ENCODE measurements at regions not wholly inside any gene's neighbourhood (a gene's known extent, or its start where the extent isn't known, plus 50 kb on each side); places are given as distances from the start of the nearest gene placed in this dataset.

DNA sequence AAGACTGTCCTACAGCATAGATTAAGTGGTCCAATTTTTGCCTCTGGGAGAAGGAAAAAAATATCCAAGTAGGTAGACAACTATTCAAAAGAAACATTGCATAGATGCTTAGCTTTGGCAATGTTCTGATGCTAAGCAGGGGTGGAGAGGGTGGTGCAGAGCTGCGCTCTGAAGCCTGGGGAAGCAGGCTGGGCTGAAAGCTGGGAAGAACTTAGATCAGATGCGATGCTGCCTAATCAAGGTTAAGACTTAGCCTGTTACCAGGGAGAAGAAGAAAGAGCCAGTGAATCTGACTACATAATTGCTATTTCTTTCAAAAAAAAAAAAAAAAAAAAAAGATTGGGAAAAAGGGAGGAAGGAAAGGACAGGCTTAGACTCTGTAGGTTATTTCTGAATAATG, 89.0 kb upstream of the SCOC start:
- intact Hi-C loops (cut with DNase I; ENCODE audit: low total_unique reads): no loop called here
- no peak for DNase-seq
- Histone ChIP-seq H3K4me3 (no peak overlapping the region), H3K27ac (no peak overlapping the region), H3K4me1 (no peaks in the 10 kb centered on the region), H3K36me3 (ENCODE audit: low read depth, missing control alignments) (no peaks in the 10 kb centered on the region), H3K9me3 (no peaks in the 10 kb centered on the region), H3K27me3 (no peaks in the 10 kb centered on the region)
- 76 to 78% methylated on average over 2 of the region's 2 CpGs for WGBS, 2 donors
- TF ChIP-seq, protein P1, sequence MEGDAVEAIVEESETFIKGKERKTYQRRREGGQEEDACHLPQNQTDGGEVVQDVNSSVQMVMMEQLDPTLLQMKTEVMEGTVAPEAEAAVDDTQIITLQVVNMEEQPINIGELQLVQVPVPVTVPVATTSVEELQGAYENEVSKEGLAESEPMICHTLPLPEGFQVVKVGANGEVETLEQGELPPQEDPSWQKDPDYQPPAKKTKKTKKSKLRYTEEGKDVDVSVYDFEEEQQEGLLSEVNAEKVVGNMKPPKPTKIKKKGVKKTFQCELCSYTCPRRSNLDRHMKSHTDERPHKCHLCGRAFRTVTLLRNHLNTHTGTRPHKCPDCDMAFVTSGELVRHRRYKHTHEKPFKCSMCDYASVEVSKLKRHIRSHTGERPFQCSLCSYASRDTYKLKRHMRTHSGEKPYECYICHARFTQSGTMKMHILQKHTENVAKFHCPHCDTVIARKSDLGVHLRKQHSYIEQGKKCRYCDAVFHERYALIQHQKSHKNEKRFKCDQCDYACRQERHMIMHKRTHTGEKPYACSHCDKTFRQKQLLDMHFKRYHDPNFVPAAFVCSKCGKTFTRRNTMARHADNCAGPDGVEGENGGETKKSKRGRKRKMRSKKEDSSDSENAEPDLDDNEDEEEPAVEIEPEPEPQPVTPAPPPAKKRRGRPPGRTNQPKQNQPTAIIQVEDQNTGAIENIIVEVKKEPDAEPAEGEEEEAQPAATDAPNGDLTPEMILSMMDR (IDR thresholded peaks at IDR 0.05): no peak
- TF ChIP-seq POLR2A (IDR thresholded peaks at IDR 0.05): no peak

DNA sequence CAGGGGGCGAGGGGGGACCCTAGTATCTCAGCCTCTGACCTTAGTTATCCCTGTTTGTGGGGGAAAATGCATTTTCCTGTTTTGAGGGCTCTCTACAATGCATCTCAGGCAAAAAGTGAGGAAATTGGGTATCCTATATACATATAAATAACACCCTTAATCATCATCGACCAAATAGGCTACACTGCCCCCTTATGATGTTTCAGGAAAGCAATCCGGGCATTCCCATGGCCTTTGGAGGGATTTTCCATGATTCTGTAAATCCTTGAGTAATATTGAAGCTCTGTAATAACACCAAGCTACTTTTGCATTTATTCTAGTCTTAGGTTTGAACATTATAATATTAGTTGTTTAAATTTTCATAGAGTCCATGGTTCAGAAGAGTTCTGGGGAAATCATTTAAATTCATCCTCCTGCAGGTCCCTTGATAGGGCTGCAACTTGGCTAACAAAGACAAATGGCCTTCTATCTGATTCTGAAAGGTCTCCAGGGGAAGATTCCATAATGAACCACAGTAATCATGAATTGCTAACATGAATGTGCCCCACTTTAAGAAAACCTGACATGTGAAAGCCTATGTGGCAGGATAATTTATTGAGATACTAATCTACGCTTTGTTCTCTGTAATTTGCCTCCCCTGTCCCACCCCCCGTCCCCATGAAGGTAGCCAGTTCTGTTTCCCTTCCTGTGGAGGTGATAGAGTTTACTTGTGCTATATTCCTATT, 91.5 kb upstream of the SCOC start:
- WGBS, 2 donors: 82 to 87% methylated on average over 5 of the region's 5 CpGs
- intact Hi-C loops (cut with DNase I; ENCODE audit: low total_unique reads): no loop called here
- H3K9me3 ChIP-seq: no peaks in the 10 kb centered on the region
- no peak for DNase-seq
- no peaks in the 10 kb centered on the region for H3K36me3 ChIP-seq (ENCODE audit: low read depth, missing control alignments)
- H3K4me3 ChIP-seq: no peak overlapping the region
- no peak overlapping the region for H3K27ac ChIP-seq
- no peak for TF ChIP-seq POLR2A (IDR thresholded peaks at IDR 0.05)
- TF ChIP-seq, protein P1 (IDR thresholded peaks at IDR 0.05): no peak
- no peaks in the 10 kb centered on the region for H3K4me1 ChIP-seq
- H3K27me3 ChIP-seq: no peaks in the 10 kb centered on the region

DNA sequence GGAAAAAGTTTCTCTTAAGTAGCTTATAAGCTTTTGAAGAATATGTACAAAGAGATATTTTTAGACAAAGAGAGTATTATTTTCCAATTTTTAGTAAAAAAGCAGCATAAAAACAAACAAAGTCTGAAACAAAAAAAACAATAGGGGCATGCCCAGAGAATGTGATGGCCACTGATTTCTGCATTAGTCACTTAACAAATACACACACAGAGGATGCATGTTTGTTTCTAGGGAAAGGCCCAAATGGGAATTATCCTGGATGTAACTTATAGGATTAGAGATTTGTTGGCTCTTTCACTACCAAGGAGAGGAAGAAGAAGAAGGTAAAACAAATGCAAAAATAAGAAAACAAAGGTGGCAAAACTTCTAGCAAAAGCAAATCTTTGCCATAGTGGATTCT, 95.9 kb upstream of the SCOC start:
- H3K4me3 ChIP-seq: no peak overlapping the region
- no peak overlapping the region for H3K27ac ChIP-seq
- TF ChIP-seq, protein P1 (IDR thresholded peaks at IDR 0.05): no peak
- no peak for TF ChIP-seq POLR2A (IDR thresholded peaks at IDR 0.05)
- no peaks in the 10 kb centered on the region for H3K4me1 ChIP-seq
- no peaks in the 10 kb centered on the region for H3K9me3 ChIP-seq
- H3K36me3 ChIP-seq (ENCODE audit: low read depth, missing control alignments): no peaks in the 10 kb centered on the region
- no peaks in the 10 kb centered on the region for H3K27me3 ChIP-seq
- intact Hi-C loops (cut with DNase I; ENCODE audit: low total_unique reads): no loop called here
- DNase-seq: no peak

DNA sequence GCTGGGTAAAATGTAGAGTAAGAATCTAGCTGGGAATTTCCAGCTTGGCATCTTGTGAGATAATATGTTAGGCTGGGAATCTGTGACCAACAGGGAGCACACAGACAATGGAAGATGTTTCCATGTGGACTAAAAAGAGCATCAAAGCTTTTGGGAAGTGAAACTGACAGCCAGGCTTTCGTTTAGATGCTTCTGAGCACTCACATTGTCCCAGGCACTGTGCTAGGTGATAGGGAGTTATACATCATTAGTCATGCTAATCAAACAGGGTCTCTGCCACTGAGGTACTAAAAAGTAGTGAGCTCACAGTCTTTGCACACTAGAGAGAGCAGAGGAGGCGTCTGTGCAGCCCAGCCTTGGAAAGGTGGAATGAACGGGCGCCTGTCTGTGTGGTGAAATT, 101.9 kb upstream of the SCOC start:
- intact Hi-C loops (cut with DNase I; ENCODE audit: low total_unique reads): no loop called here
- TF ChIP-seq, protein P1 (IDR thresholded peaks at IDR 0.05): no peak
- no peak for TF ChIP-seq POLR2A (IDR thresholded peaks at IDR 0.05)
- no peak for DNase-seq
- 78 to 87% methylated on average over 4 of the region's 4 CpGs for WGBS, 2 donors
- Histone ChIP-seq H3K36me3 (ENCODE audit: low read depth, missing control alignments) (no peaks in the 10 kb centered on the region), H3K9me3 (no peaks in the 10 kb centered on the region), H3K4me3 (no peak overlapping the region), H3K4me1 (no peaks in the 10 kb centered on the region), H3K27ac (no peak overlapping the region), H3K27me3 (no peaks in the 10 kb centered on the region)

DNA sequence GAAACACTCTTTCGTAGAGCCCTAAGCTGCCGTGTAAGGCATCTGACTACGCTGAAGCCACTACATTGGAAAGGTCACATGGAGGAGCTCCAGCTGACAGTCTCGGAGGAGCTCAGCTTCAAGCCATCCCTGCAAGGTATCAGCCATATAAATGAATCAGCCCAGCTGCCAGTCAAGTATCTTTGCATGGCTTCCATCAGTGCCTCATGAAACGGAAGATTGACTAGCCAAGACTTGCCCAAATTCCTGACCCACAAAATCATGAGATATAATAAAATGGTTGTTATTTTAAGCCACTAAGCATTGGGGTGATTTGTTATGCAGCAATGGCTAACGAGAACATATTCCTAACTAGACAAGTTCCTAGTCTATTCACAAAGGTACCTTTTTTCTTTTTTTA, 104.1 kb upstream of the SCOC start:
- no peaks in the 10 kb centered on the region for H3K36me3 ChIP-seq (ENCODE audit: low read depth, missing control alignments)
- H3K27me3 ChIP-seq: no peaks in the 10 kb centered on the region
- no peaks in the 10 kb centered on the region for H3K4me1 ChIP-seq
- TF ChIP-seq, protein P1 (IDR thresholded peaks at IDR 0.05): no peak
- TF ChIP-seq POLR2A (IDR thresholded peaks at IDR 0.05): no peak
- intact Hi-C loops (cut with DNase I; ENCODE audit: low total_unique reads): no loop called here
- no peak overlapping the region for H3K4me3 ChIP-seq
- 92 to 94% methylated on average over 6 of the region's 6 CpGs for WGBS, 2 donors
- no peak overlapping the region for H3K27ac ChIP-seq
- no peaks in the 10 kb centered on the region for H3K9me3 ChIP-seq
- no peak for DNase-seq

Measured in testis (tissue), 2 donors.